ENCODE measurements at regions not wholly inside any gene's neighbourhood (a gene's known extent, or its start where the extent isn't known, plus 50 kb on each side); places are given as distances from the start of the nearest gene placed in this dataset.
"Not testable (repeated sequence)": the region's sequence is repeated elsewhere in the genome, so short reads cannot be mapped to it uniquely, and the experiment has no call there.

- H3K4me3 ChIP-seq (ENCODE audit: low read depth, low read length) = no peak overlapping the region
- TF ChIP-seq CTCF (conservative IDR thresholded peaks at IDR 0.05; ENCODE audit: low read depth, low read length) = no peak
- peak; percentile 23 for DNase-seq (ENCODE audit: low read depth)
Measured at GRCh38 chr1:245067257-245067656, 87.5 kb upstream of the KIF26B start.

DNA sequence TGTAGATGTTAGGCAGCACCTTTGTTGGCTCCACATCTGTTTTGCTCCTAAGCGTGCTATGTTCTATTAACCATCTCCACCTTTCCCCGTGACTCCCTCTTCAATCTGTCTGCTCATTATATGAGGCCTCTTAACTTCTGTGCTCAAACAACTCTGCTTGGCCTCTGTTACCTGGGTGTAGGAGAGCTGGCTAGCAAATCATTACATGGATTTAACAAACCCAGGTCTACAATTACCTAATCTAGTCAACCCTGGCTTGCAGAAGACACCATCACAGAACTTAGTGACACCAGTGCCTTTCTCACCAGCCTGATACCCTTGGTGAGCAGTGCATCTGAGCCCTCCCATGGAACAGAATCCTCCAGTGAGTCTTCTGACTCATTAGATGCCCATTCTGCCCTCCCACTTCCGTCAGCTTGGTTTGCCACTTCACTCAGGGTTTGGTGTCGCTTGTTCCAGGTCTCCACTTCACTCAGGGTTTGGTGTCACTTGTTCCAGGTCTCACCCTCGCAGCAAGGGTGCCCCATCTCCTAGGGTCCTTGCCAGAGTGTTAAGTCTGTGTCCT, 92.0 kb upstream of the KIF26B start:
- DNase-seq (ENCODE audit: low read depth) = no peak
- no peak overlapping the region for H3K4me3 ChIP-seq (ENCODE audit: low read depth, low read length)
- TF ChIP-seq CTCF (conservative IDR thresholded peaks at IDR 0.05; ENCODE audit: low read depth, low read length) = no peak

GRCh38 chr1:245061808-245062207, 93.0 kb upstream of the KIF26B start:
- not testable (repeated sequence) for DNase-seq (ENCODE audit: low read depth); H3K4me3 ChIP-seq (ENCODE audit: low read depth, low read length)

- DNase-seq (ENCODE audit: low read depth) = peak; percentile 89
- no peak for TF ChIP-seq CTCF (conservative IDR thresholded peaks at IDR 0.05; ENCODE audit: low read depth, low read length)
- H3K4me3 ChIP-seq (ENCODE audit: low read depth, low read length) = no peak overlapping the region
Measured at GRCh38 chr1:245060684-245061374, 94.0 kb upstream of the KIF26B start.

- TF ChIP-seq CTCF (conservative IDR thresholded peaks at IDR 0.05; ENCODE audit: low read depth, low read length) = no peak
- no peak overlapping the region for H3K4me3 ChIP-seq (ENCODE audit: low read depth, low read length)
- DNase-seq (ENCODE audit: low read depth) = no peak
Measured at GRCh38 chr1:245059806-245060424, 94.9 kb upstream of the KIF26B start.

- no peak for TF ChIP-seq CTCF (conservative IDR thresholded peaks at IDR 0.05; ENCODE audit: low read depth, low read length)
Measured at GRCh38 chr1:245058882-245059281, 95.9 kb upstream of the KIF26B start.

DNA sequence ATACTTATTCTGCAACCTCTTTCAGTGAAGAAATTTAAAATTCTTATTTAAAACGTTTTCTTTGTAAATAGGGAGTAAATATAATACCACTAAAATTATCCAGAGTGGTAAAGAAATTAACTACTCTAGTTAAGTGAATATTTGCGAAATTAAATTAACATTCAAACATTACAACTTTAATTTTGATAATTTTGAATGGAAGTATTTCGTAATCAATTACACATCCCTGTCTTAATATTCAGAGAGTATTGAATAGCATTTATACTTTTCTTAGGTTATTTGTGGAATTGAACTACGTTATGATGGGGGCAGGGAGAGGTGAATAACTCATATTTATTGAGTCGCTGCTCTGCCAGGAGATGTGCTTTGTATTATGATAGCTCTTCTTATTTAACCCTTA, 96.3 kb upstream of the KIF26B start:
- no peak overlapping the region for H3K4me3 ChIP-seq (ENCODE audit: low read depth, low read length)
- TF ChIP-seq CTCF (conservative IDR thresholded peaks at IDR 0.05; ENCODE audit: low read depth, low read length) = no peak
- DNase-seq (ENCODE audit: low read depth) = no peak

More at GRCh38 chr1:245058882-245059281, 95.9 kb upstream of the KIF26B start:
- H3K4me3 ChIP-seq (ENCODE audit: low read depth, low read length) = no peak overlapping the region
- DNase-seq (ENCODE audit: low read depth) = no peak
